NCI-H460 (cell line): ENCODE measurements at regions not wholly inside any gene's neighbourhood (a gene's known extent, or its start where the extent isn't known, plus 50 kb on each side); places are given as distances from the start of the nearest gene placed in this dataset.

Experiments used
- DNase-seq: peaks from one replicate; pipeline ENCODE4 v3.0.0-alpha.2; 2016; ENCODE audit warnings: low read depth; ENCODE audit errors: extremely low read depth

DNA sequence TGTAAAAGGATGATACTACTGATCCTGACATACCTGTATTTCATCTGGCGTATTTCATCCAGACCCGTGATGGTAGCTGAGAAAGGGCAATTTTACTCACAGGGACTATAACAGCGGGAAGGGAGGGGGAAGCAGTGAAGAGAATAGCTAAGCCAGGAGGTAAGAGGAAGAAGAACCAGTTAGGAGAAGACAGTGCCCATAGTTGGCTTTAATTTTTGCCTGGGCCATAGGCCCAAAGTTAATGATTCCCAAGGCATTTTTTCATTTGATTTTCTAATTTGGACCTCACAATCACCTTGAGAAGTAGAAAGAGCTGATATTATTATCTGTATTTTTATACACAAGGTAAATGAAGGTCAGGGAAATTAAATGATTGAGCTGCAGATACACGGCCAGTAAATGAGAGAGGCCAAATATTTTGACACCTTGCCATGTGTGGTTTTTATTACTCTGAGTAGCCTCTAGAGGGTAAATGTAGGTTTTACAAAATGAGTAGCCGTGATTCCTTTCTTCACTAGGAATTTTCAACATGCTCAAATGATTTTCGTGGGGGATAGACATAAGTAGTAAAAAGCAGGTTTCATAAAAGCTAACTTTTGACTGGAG is 382.2 kb downstream of the FUT8 start:
- DNase-seq: no peak

GRCh38 chr14:65798216-65798615 is 385.7 kb downstream of the FUT8 start:
- no peak for DNase-seq

- DNase-seq: no peak
Observed at GRCh38 chr14:65800694-65801093, 388.2 kb downstream of the FUT8 start.

DNA sequence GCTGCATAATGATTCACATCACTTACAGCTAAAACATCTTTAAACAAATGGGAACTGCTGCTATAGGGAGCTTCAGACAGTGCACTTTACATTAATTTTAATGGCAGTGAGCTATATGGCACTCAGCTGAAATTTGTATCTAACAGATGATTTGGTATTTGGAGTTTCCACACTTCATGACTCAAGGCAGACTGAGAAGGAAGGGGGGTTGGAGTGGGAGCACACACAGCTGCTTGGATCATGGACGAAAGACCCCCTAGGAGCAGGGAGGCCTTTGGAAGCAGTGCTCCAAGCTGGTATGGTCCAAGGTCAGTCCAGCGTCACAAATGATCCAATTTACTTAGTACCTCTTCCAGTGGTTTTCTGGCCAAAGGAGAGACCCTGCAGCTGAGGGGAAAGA is 389.7 kb downstream of the FUT8 start:
- no peak for DNase-seq

DNA sequence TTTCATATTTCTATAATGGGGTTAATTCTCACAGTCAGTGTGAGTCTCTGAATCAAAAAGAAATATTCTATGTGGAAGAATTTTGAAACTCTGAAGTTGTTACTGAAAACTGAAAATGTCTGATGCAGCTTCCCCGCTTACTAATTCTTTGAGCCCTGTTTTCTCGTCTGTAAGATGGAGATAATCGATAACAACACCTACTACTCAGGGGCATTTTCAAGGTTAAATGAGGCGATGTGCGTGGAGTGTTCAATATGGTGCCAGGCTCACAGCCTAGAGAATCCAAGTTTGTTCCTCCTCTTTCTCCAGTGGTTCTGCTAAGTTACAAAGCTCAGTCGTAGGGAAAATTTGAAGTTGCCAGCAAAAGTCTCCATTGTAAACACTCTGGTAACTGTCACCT is 391.4 kb downstream of the FUT8 start:
- no peak for DNase-seq

- no peak for DNase-seq
Observed at GRCh38 chr14:65804439-65805112, 392.0 kb downstream of the FUT8 start.

DNA sequence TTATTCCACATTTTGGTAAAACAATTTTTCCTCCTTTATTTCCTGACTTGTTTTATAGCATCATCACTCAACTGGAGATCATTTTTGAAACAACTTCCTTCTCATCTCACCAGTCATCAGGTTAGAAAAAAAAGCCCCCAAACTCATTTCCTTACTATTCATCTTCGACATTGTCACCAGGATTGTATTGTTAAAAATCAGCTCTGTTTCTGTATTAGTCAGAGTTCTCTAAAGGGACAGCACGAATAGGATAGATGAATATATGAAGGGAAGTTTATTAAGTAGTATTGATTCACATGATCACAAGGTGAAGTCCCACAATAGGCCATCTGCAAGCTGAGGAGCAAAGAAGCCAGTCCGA is 392.6 kb downstream of the FUT8 start:
- no peak for DNase-seq

- DNase-seq: no peak
Observed at GRCh38 chr14:65808390-65808789, 395.9 kb downstream of the FUT8 start.

DNA sequence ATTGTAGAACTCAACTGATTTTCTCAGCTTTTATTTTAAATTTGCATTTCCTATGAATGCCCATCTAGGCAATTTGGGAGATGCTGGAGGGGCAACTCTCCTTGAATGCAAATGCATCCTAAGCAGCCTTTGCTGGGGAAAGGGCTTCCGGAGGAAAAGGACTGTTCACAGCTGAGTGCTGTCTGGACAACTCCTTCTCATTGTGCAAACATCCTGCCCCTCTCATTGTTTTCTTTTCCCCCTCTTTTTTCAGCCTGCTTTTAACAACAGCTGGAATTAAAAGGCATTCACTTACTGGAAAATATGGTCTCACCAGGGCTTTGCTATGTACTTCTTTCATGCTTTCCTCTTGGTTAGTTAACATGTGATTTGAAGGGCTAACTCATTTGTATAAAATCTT is 397.8 kb downstream of the FUT8 start:
- no peak for DNase-seq

DNA sequence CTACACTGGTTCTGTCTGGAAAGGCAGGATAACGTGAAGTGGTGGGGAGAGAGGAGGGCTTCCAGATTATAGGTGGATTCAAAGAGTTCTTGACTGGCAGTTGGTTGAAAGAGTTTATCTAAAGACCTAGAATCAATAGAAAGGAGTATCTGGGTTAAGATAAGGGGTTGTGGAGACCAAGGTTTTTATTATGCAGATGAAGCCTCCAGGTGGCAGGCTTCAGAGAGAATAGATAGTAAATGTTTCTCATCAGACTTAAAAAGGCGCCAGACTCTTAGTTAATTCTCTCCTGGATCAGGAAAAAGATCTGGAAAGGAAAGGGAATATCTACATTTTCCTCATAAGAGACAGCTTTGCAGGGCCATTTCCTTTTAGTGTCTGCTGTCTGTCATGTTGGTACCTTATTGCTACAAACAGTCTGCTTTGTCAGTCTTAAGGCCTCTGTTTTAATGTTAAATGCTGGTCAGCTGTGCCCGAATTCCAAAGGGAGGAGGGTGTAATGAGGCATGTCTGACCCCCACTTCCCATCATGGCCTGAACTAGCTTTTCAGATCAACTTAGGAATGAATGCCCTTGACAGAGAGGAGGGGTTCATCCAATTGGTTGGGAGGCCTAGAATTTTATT is 401.3 kb downstream of the FUT8 start:
- no peak for DNase-seq

- no peak for DNase-seq
Observed at GRCh38 chr14:65815127-65815526, 402.6 kb downstream of the FUT8 start.

- no peak for DNase-seq
Observed at GRCh38 chr14:65817011-65817410, 404.5 kb downstream of the FUT8 start.

GRCh38 chr14:65819569-65819968 is 407.0 kb downstream of the FUT8 start:
- no peak for DNase-seq

- no peak for DNase-seq
Observed at GRCh38 chr14:65821224-65821753, 408.8 kb downstream of the FUT8 start.

GRCh38 chr14:65824285-65824977 is 411.9 kb downstream of the FUT8 start:
- DNase-seq: peak; percentile 54

- no peak for DNase-seq
Observed at GRCh38 chr14:65824978-65825299, 412.4 kb downstream of the FUT8 start.

- DNase-seq: no peak
Observed at GRCh38 chr14:65826946-65827345, 414.4 kb downstream of the FUT8 start.

GRCh38 chr14:65827520-65827919 is 415.0 kb downstream of the FUT8 start:
- DNase-seq: no peak

DNA sequence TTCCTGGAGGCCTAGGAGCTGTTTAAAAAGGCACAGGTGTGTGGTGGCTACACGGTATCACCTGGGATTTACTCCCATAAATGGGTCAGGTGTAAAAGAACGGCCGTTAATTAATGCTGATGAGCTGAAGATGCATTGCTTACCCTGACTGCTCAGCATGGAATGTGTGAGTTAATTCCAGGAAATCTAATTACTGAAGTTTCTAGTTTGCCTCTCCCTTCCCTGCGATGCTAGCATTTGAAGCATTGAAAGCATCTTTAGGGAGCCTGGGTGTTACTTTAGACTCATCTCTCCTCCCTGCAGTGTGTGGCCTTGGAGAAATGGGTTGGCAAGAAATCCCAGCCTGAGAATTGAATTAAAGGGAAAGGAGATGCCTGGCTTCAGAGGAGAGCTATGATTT is 415.9 kb downstream of the FUT8 start:
- DNase-seq: no peak

DNA sequence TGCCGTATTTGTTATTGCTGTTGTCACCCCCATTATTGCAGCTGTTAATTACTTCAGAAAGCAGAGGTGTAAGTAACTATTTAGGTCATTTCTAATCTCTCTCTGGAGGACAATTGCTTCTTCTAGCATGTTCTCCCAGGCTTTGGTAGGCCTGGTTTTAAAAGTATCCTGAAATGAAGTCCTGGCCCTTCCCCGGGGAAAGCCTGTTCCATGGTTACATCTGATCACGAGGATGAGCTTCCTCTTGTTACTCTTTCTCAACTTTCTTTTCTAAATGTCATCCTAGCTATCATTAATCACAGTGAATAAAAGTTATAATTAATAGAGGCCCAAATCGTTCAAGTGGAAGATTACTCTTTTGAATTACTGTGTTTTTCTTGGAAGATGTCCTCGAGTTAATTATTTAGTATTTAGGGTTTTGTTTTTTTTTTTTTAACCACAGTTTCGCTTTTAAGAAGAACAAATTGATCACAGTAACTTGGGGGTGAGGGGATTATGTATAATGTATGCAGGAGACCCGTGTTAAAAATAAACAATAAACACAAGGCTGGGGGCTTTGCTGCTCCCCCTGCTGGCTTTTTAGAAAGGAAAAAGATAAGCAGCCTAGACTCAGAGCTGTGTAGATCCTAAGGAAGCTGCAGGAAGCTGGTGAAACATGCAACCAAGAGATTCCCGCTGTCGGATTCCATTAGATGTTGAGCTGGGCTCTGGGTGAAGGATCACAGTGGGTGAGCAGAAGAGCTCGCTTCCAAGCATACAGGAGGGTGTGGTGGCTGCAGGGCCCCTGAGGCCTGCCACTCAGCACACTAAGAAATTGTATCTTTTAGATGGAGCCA is 420.1 kb downstream of the FUT8 start:
- DNase-seq: no peak
